ENCODE measurements at regions not wholly inside any gene's neighbourhood (a gene's known extent, or its start where the extent isn't known, plus 50 kb on each side); places are given as distances from the start of the nearest gene placed in this dataset.
A peak's percentile ranks its signal among the peaks of the same experiment; 100 is the strongest.

DNA sequence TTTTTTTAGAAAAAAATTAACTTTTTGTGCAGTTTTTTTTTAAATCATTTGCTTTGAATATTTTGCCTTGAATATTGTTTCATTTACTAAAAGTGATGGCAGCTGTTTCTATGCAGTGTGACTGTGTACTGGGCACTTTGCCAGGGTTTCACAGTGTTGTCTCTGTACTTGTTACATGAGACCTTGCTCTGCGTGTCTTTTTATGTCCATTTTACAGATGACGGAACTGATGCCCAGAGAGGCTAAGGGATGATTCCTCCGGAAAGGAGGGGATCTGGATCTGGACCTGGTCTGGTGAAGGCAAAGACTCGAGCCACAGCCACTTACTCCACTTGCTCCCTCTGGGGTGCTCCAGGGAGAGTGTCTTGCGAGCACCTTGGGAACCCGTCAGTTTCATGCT is 124.8 kb upstream of the PTCH1 start:
- H3K4me1 ChIP-seq, result no peaks in the 10 kb centered on the region
- H3K36me3 ChIP-seq, result no peaks in the 10 kb centered on the region
- peak in 1 of 2 donors; percentile 37 for DNase-seq
- no peak overlapping the region for H3K4me3 ChIP-seq
- no peak for TF ChIP-seq POLR2AphosphoS5 (IDR thresholded peaks at IDR 0.05)
- no peak for TF ChIP-seq POLR2A (IDR thresholded peaks at IDR 0.05)
- TF ChIP-seq EP300 (IDR thresholded peaks at IDR 0.05), result no peak
- TF ChIP-seq CTCF (IDR thresholded peaks at IDR 0.05), result no peak
- 82 to 86% (median 84%) methylated on average over 6 of the region's 6 CpGs for WGBS, 5 donors
- intact Hi-C loops (cut with DNase I; ENCODE audit: low total_unique reads), result no loop called here
- no peak overlapping the region for H3K27ac ChIP-seq
- H3K27me3 ChIP-seq, result no peaks in the 10 kb centered on the region
- peaks cover 0 to 5% (median 1%) of the 10 kb centered on the region in 4 donors for H3K9me3 ChIP-seq

GRCh38 chr9:95640336-95640735 is 123.6 kb upstream of the PTCH1 start:
- WGBS, 5 donors, result 74 to 87% (median 81%) methylated on average over 6 of the region's 6 CpGs
- TF ChIP-seq EP300 (IDR thresholded peaks at IDR 0.05), result no peak
- no peak for TF ChIP-seq POLR2A (IDR thresholded peaks at IDR 0.05)
- TF ChIP-seq POLR2AphosphoS5 (IDR thresholded peaks at IDR 0.05), result no peak
- no peak for TF ChIP-seq CTCF (IDR thresholded peaks at IDR 0.05)
- no peak for DNase-seq

GRCh38 chr9:95635986-95636671 is 119.4 kb upstream of the PTCH1 start:
- 82 to 90% (median 89%) methylated on average over 4 of the region's 4 CpGs for WGBS, 5 donors
- TF ChIP-seq CTCF (IDR thresholded peaks at IDR 0.05) (no peak), EP300 (IDR thresholded peaks at IDR 0.05) (no peak), POLR2AphosphoS5 (IDR thresholded peaks at IDR 0.05) (no peak), POLR2A (IDR thresholded peaks at IDR 0.05) (no peak)
- Histone ChIP-seq H3K27ac (no peak overlapping the region), H3K9me3 (peaks cover 0 to 5% (median 1%) of the 10 kb centered on the region in 4 donors), H3K4me1 (no peaks in the 10 kb centered on the region), H3K27me3 (no peaks in the 10 kb centered on the region), H3K36me3 (no peaks in the 10 kb centered on the region), H3K4me3 (no peak overlapping the region)
- DNase-seq, result no peak
- intact Hi-C loops (cut with DNase I; ENCODE audit: low total_unique reads), result no loop called here

More at GRCh38 chr9:95640336-95640735, 123.6 kb upstream of the PTCH1 start:
- peaks cover 0 to 5% (median 1%) of the 10 kb centered on the region in 4 donors for H3K9me3 ChIP-seq
- no peaks in the 10 kb centered on the region for H3K4me1 ChIP-seq
- no peak overlapping the region for H3K27ac ChIP-seq
- intact Hi-C loops (cut with DNase I; ENCODE audit: low total_unique reads), result no loop called here
- H3K27me3 ChIP-seq, result no peaks in the 10 kb centered on the region
- no peak overlapping the region for H3K4me3 ChIP-seq
- H3K36me3 ChIP-seq, result no peaks in the 10 kb centered on the region

DNA sequence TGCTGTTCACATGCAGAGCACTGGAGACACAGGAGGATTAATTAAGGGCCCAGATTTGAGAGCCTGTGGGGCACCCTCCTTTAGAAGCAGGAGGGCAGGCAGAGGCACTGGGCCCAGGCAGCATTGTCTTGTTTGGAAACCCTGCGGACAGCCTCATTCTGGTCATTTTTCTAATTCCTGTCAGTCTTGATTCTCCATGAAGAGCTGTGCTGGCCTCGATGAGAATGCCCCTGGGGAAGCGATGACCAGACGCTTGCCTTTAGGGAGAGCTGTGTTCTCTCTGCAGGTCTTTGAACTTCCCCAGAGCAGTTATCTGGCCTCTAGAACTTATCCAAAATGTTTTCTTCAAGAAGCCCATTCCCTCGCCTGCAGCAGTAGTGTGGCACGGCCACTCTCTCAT is 117.8 kb upstream of the PTCH1 start:
- Histone ChIP-seq H3K27me3 (no peaks in the 10 kb centered on the region), H3K27ac (no peak overlapping the region), H3K36me3 (no peaks in the 10 kb centered on the region), H3K4me1 (no peaks in the 10 kb centered on the region), H3K4me3 (no peak overlapping the region), H3K9me3 (peaks cover 0 to 5% (median 1%) of the 10 kb centered on the region in 4 donors)
- no peak for DNase-seq
- WGBS, 5 donors, result 78 to 90% (median 82%) methylated on average over 6 of the region's 6 CpGs
- intact Hi-C loops (cut with DNase I; ENCODE audit: low total_unique reads), result no loop called here
- no peak for TF ChIP-seq EP300 (IDR thresholded peaks at IDR 0.05)
- no peak for TF ChIP-seq CTCF (IDR thresholded peaks at IDR 0.05)
- no peak for TF ChIP-seq POLR2A (IDR thresholded peaks at IDR 0.05)
- TF ChIP-seq POLR2AphosphoS5 (IDR thresholded peaks at IDR 0.05), result no peak
